Neural progenitor cell (in vitro differentiated cells): ENCODE measurements at regions not wholly inside any gene's neighbourhood (a gene's known extent, or its start where the extent isn't known, plus 50 kb on each side); places are given as distances from the start of the nearest gene placed in this dataset.

Experiments
- DNase-seq: peaks from one replicate; pipeline ENCODE4 v3.0.0-alpha.2; 2016; ENCODE audit warnings: low spot score
- H2AFZ ChIP-seq: fragments of 200-600 bp; sonication (generic); replicated peaks from 2 replicates; pipeline ENCODE4 v1.6.1; 2016; ENCODE audit warnings: antibody characterized with exemption
- H3F3A ChIP-seq: fragments of 200-600 bp; sonication (generic); 2 replicates; pipeline ENCODE4 v1.6.1; 2016; ENCODE audit warnings: antibody characterized with exemption, low read depth
- H3K27ac ChIP-seq: fragments of 200-600 bp; sonication (generic); 2 replicates; pipeline ENCODE4 v1.5.1; 2016; ENCODE audit warnings: mild to moderate bottlenecking
- H3K27me3 ChIP-seq: fragments of 200-600 bp; sonication (generic); 2 replicates; pipeline ENCODE4 v1.6.1; 2016; ENCODE audit warnings: mild to moderate bottlenecking, moderate library complexity
- H3K36me3 ChIP-seq: fragments of 200-600 bp; sonication (generic); 2 replicates; pipeline ENCODE4 v1.5.1; 2016
- H3K4me1 ChIP-seq: fragments of 200-600 bp; sonication (generic); 2 replicates; pipeline ENCODE4 v1.6.1; 2016; ENCODE audit warnings: mixed run types
- H3K4me2 ChIP-seq: fragments of 200-600 bp; sonication (generic); 2 replicates; pipeline ENCODE4 v1.6.1; 2016
- H3K4me3 ChIP-seq: fragments of 200-600 bp; sonication (generic); 2 replicates; pipeline ENCODE4 v1.5.1; 2016
- H3K79me2 ChIP-seq: fragments of 200-600 bp; sonication (generic); 2 replicates; pipeline ENCODE4 v1.6.1; 2016; ENCODE audit warnings: low read depth
- H3K9ac ChIP-seq: fragments of 200-600 bp; sonication (generic); 2 replicates; pipeline ENCODE4 v1.6.1; 2016
- H3K9me3 ChIP-seq: fragments of 200-600 bp; sonication (generic); 2 replicates; pipeline ENCODE4 v1.5.1; 2016; ENCODE audit warnings: low read depth
- H4K20me1 ChIP-seq: fragments of 200-600 bp; sonication (generic); 2 replicates; pipeline ENCODE4 v1.6.1; 2016; ENCODE audit warnings: low read depth
- H3K27ac Mint-ChIP-seq: 3 replicates; pipeline ENCODE4 v1.8.0; 2021; ENCODE audit warnings: mixed read lengths
- H3K27me3 Mint-ChIP-seq: 2 replicates; pipeline ENCODE4 v1.8.0; 2022; ENCODE audit warnings: low read depth, mild to moderate bottlenecking, inconsistent platforms, moderate library complexity, mixed read lengths; ENCODE audit not compliant: insufficient read depth
- H3K36me3 Mint-ChIP-seq: 3 replicates; pipeline ENCODE4 v1.8.0; 2021; ENCODE audit warnings: mixed read lengths
- H3K4me1 Mint-ChIP-seq: 3 replicates; pipeline ENCODE4 v1.8.0; 2021; ENCODE audit warnings: mixed read lengths
- H3K4me3 Mint-ChIP-seq: 3 replicates; pipeline ENCODE4 v1.8.0; 2021; ENCODE audit warnings: mild to moderate bottlenecking, moderate library complexity, mixed read lengths
- H3K9me3 Mint-ChIP-seq: 3 replicates; pipeline ENCODE4 v1.8.0; 2020; ENCODE audit warnings: mixed read lengths
- CTCF ChIP-seq: fragments of 200-600 bp; sonication (generic); IDR thresholded peaks from 2 replicates; pipeline ENCODE4 v1.5.1; 2017; ENCODE audit warnings: antibody characterized with exemption, mild to moderate bottlenecking
- EZH2 ChIP-seq: fragments of 200-600 bp; sonication (generic); IDR thresholded peaks from 2 replicates; pipeline ENCODE4 v1.6.1; 2017; ENCODE audit warnings: antibody characterized with exemption, mild to moderate bottlenecking, moderate library complexity
- EZH2phosphoT487 ChIP-seq: fragments of 200-600 bp; sonication (generic); IDR thresholded peaks from 2 replicates; pipeline ENCODE4 v1.6.1; 2017; ENCODE audit warnings: antibody characterized with exemption

- no peak overlapping the region for H3K27ac Mint-ChIP-seq
- DNase-seq, result no peak
These were observed 50.8 kb upstream of the ELF5 start for GRCh38 chr11:34564406-34564805.

GRCh38 chr11:34564807-34565241 is 51.2 kb upstream of the ELF5 start:
- no peaks in the 10 kb centered on the region for H3K79me2 ChIP-seq
- Mint-ChIP-seq H3K9me3 (no peaks in the 10 kb centered on the region), H3K27me3 (peaks cover 3% of the 10 kb centered on the region), H3K36me3 (no peaks in the 10 kb centered on the region), H3K27ac (no peak overlapping the region), H3K4me1 (no peaks in the 10 kb centered on the region), H3K4me3 (no peak overlapping the region)
- no peak overlapping the region for H3K27ac ChIP-seq
- no peak overlapping the region for H3K4me3 ChIP-seq
- peaks cover 13% of the 10 kb centered on the region for H3K4me1 ChIP-seq
- no peaks in the 10 kb centered on the region for H3K27me3 ChIP-seq
- peaks cover 7% of the 10 kb centered on the region for H3F3A ChIP-seq
- no peak overlapping the region for H3K4me2 ChIP-seq
- H2AFZ ChIP-seq, result no peak overlapping the region
- H3K9ac ChIP-seq, result no peak overlapping the region
- no peaks in the 10 kb centered on the region for H3K36me3 ChIP-seq
- TF ChIP-seq EZH2phosphoT487 (no peak), EZH2 (no peak), CTCF (no peak)
- DNase-seq, result no peak
- no peaks in the 10 kb centered on the region for H3K9me3 ChIP-seq
- no peaks in the 10 kb centered on the region for H4K20me1 ChIP-seq

More at GRCh38 chr11:34564406-34564805, 50.8 kb upstream of the ELF5 start:
- Histone ChIP-seq H3F3A (peaks cover 7% of the 10 kb centered on the region), H3K9me3 (no peaks in the 10 kb centered on the region), H4K20me1 (no peaks in the 10 kb centered on the region), H3K4me2 (no peak overlapping the region), H3K9ac (no peak overlapping the region), H3K4me3 (no peak overlapping the region), H3K79me2 (no peaks in the 10 kb centered on the region), H3K27ac (no peak overlapping the region), H3K4me1 (peaks cover 13% of the 10 kb centered on the region), H3K36me3 (no peaks in the 10 kb centered on the region), H2AFZ (no peak overlapping the region), H3K27me3 (no peaks in the 10 kb centered on the region)
- Mint-ChIP-seq H3K27me3 (peaks cover 3% of the 10 kb centered on the region), H3K36me3 (no peaks in the 10 kb centered on the region), H3K9me3 (no peaks in the 10 kb centered on the region), H3K4me3 (no peak overlapping the region), H3K4me1 (no peaks in the 10 kb centered on the region)
- no peak for TF ChIP-seq CTCF
- TF ChIP-seq EZH2, result no peak
- no peak for TF ChIP-seq EZH2phosphoT487

- H2AFZ ChIP-seq, result no peak overlapping the region
- H3K79me2 ChIP-seq, result no peaks in the 10 kb centered on the region
- peaks cover 3% of the 10 kb centered on the region for H3K27me3 Mint-ChIP-seq
- no peak overlapping the region for H3K9ac ChIP-seq
- H3K9me3 Mint-ChIP-seq, result no peaks in the 10 kb centered on the region
- H3K4me1 ChIP-seq, result peaks cover 13% of the 10 kb centered on the region
- peak; percentile 61 for DNase-seq
- H3K27ac ChIP-seq, result no peak overlapping the region
- TF ChIP-seq CTCF, result peak; percentile 81
- TF ChIP-seq EZH2, result no peak
- TF ChIP-seq EZH2phosphoT487, result no peak
- no peaks in the 10 kb centered on the region for H3K27me3 ChIP-seq
- H3K27ac Mint-ChIP-seq, result no peak overlapping the region
- H3K36me3 Mint-ChIP-seq, result no peaks in the 10 kb centered on the region
- no peak overlapping the region for H3K4me3 Mint-ChIP-seq
- no peak overlapping the region for H3K4me3 ChIP-seq
- H4K20me1 ChIP-seq, result no peaks in the 10 kb centered on the region
- H3K4me2 ChIP-seq, result no peak overlapping the region
- H3K9me3 ChIP-seq, result no peaks in the 10 kb centered on the region
- no peaks in the 10 kb centered on the region for H3K36me3 ChIP-seq
- H3K4me1 Mint-ChIP-seq, result no peaks in the 10 kb centered on the region
- peaks cover 7% of the 10 kb centered on the region for H3F3A ChIP-seq
These were observed 52.0 kb upstream of the ELF5 start for GRCh38 chr11:34565417-34566207.
